ENCODE measurements at regions not wholly inside any gene's neighbourhood (a gene's known extent, or its start where the extent isn't known, plus 50 kb on each side); places are given as distances from the start of the nearest gene placed in this dataset.
"Not testable (repeated sequence)": the region's sequence is repeated elsewhere in the genome, so short reads cannot be mapped to it uniquely, and the experiment has no call there.

GRCh38 chr11:98732947-98733346 lies 287.8 kb upstream of the CNTN5 start:
- no peak overlapping the region for H3K9ac ChIP-seq
- no peaks in the 10 kb centered on the region for H3K27me3 Mint-ChIP-seq (ENCODE audit: insufficient read depth, low read depth)
- H3K4me2 ChIP-seq, result no peak overlapping the region
- H3K27ac ChIP-seq, result no peak overlapping the region
- no peaks in the 10 kb centered on the region for H3K36me3 Mint-ChIP-seq
- no peaks in the 10 kb centered on the region for H3K9me3 ChIP-seq (ENCODE audit: low read depth)
- TF ChIP-seq CTCF (IDR thresholded peaks at IDR 0.05) (no peak), EZH2 (IDR thresholded peaks at IDR 0.05) (no peak), EZH2phosphoT487 (IDR thresholded peaks at IDR 0.05) (no peak)
- H3K4me3 ChIP-seq, result no peak overlapping the region
- H3K4me1 Mint-ChIP-seq, result peaks cover 2% of the 10 kb centered on the region
- H4K20me1 ChIP-seq (ENCODE audit: low read depth), result no peaks in the 10 kb centered on the region
- H3K27ac Mint-ChIP-seq, result no peak overlapping the region
- no peak for DNase-seq (ENCODE audit: low spot score)
- H3F3A ChIP-seq (ENCODE audit: low read depth), result no peaks in the 10 kb centered on the region
- no peak overlapping the region for H3K4me3 Mint-ChIP-seq
- no peaks in the 10 kb centered on the region for H3K36me3 ChIP-seq
- no peaks in the 10 kb centered on the region for H3K27me3 ChIP-seq
- H3K79me2 ChIP-seq (ENCODE audit: low read depth), result no peaks in the 10 kb centered on the region
- no peaks in the 10 kb centered on the region for H3K4me1 ChIP-seq
- no peak overlapping the region for H2AFZ ChIP-seq (replicated peaks)
- H3K9me3 Mint-ChIP-seq, result peaks cover 3% of the 10 kb centered on the region

- not testable (repeated sequence) for H3K79me2 ChIP-seq (ENCODE audit: low read depth); H3K4me2 ChIP-seq; H3K4me1 ChIP-seq; H3K9ac ChIP-seq; H3F3A ChIP-seq (ENCODE audit: low read depth); H3K4me3 ChIP-seq; H4K20me1 ChIP-seq (ENCODE audit: low read depth); H2AFZ ChIP-seq (replicated peaks); H3K27ac ChIP-seq; H3K27ac Mint-ChIP-seq; H3K4me3 Mint-ChIP-seq; H3K4me1 Mint-ChIP-seq; H3K9me3 ChIP-seq (ENCODE audit: low read depth); H3K36me3 Mint-ChIP-seq; H3K9me3 Mint-ChIP-seq; DNase-seq (ENCODE audit: low spot score); H3K27me3 ChIP-seq; H3K27me3 Mint-ChIP-seq (ENCODE audit: insufficient read depth, low read depth); H3K36me3 ChIP-seq
These were observed 287.4 kb upstream of the CNTN5 start for GRCh38 chr11:98733378-98733777.

DNA sequence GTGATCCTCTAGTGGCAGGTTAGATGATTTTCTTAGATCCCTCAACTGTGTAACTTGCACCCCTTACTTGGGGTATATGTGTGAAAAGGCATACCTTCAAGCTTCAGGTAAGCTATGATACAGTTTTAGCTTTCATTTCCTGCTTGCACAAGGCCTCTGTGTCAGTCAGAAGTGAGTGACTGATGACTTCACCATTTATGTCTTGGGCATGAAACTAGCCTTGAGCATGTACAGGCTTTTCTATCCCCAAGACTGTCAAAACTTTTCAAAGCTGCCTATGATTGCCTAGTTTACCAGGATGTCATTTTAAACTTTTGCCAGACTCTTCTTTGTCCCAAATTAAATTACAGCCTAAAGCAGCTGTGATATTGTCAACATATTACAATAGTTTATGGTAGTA lies 286.1 kb upstream of the CNTN5 start:
- Histone ChIP-seq H3F3A (ENCODE audit: low read depth) (no peaks in the 10 kb centered on the region), H3K27me3 (no peaks in the 10 kb centered on the region), H3K9me3 (ENCODE audit: low read depth) (no peaks in the 10 kb centered on the region), H3K27ac (no peak overlapping the region), H4K20me1 (ENCODE audit: low read depth) (no peaks in the 10 kb centered on the region), H3K36me3 (no peaks in the 10 kb centered on the region), H3K4me1 (no peaks in the 10 kb centered on the region), H3K4me2 (no peak overlapping the region), H3K79me2 (ENCODE audit: low read depth) (no peaks in the 10 kb centered on the region), H3K4me3 (no peak overlapping the region), H2AFZ (replicated peaks) (no peak overlapping the region), H3K9ac (no peak overlapping the region)
- H3K9me3 Mint-ChIP-seq, result no peaks in the 10 kb centered on the region
- peaks cover 2% of the 10 kb centered on the region for H3K4me1 Mint-ChIP-seq
- DNase-seq (ENCODE audit: low spot score), result no peak
- H3K27ac Mint-ChIP-seq, result no peak overlapping the region
- no peak for TF ChIP-seq EZH2 (IDR thresholded peaks at IDR 0.05)
- TF ChIP-seq CTCF (IDR thresholded peaks at IDR 0.05), result no peak
- no peak overlapping the region for H3K4me3 Mint-ChIP-seq
- no peaks in the 10 kb centered on the region for H3K27me3 Mint-ChIP-seq (ENCODE audit: insufficient read depth, low read depth)
- no peaks in the 10 kb centered on the region for H3K36me3 Mint-ChIP-seq

DNA sequence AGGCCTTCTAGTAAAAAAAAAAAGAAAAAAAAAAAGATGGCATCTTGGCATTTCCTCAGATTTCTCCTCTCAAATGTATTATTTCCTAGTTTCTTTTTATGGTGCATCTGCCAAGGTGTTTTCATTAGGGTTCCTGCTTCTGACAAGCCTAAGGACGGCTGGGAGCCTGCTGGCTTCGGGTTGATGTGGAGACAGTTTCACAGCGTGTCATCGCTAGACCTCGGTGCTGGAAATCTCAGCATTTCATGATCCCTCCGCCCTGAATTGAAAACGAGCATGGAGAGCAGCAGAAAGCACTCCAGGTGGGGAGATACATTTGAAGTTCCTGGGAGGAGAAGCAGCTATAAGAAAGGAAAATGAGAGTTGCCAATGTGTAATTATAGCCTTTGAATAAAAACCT lies 283.9 kb upstream of the CNTN5 start:
- Histone ChIP-seq H3K79me2 (ENCODE audit: low read depth) (no peaks in the 10 kb centered on the region), H3K4me3 (no peak overlapping the region), H3K27me3 (no peaks in the 10 kb centered on the region), H3K27ac (no peak overlapping the region), H3K4me1 (no peaks in the 10 kb centered on the region), H3K9me3 (ENCODE audit: low read depth) (no peaks in the 10 kb centered on the region), H3K9ac (no peak overlapping the region), H3K36me3 (no peaks in the 10 kb centered on the region), H4K20me1 (ENCODE audit: low read depth) (no peaks in the 10 kb centered on the region), H3F3A (ENCODE audit: low read depth) (no peaks in the 10 kb centered on the region), H2AFZ (replicated peaks) (peak overlapping the region; percentile 85), H3K4me2 (no peak overlapping the region)
- no peaks in the 10 kb centered on the region for H3K36me3 Mint-ChIP-seq
- H3K4me3 Mint-ChIP-seq, result no peak overlapping the region
- no peak overlapping the region for H3K27ac Mint-ChIP-seq
- H3K9me3 Mint-ChIP-seq, result no peaks in the 10 kb centered on the region
- H3K27me3 Mint-ChIP-seq (ENCODE audit: insufficient read depth, low read depth), result no peaks in the 10 kb centered on the region
- peaks cover 2% of the 10 kb centered on the region for H3K4me1 Mint-ChIP-seq
- TF ChIP-seq EZH2 (IDR thresholded peaks at IDR 0.05), result no peak
- TF ChIP-seq EZH2phosphoT487 (IDR thresholded peaks at IDR 0.05), result no peak
- no peak for TF ChIP-seq CTCF (IDR thresholded peaks at IDR 0.05)
- no peak for DNase-seq (ENCODE audit: low spot score)
